IPS-18a (cell line): ENCODE measurements at regions not wholly inside any gene's neighbourhood (a gene's known extent, or its start where the extent isn't known, plus 50 kb on each side); places are given as distances from the start of the nearest gene placed in this dataset.
"Not testable (repeated sequence)": the region's sequence is repeated elsewhere in the genome, so short reads cannot be mapped to it uniquely, and the experiment has no call there.

ENCODE experiments used
- H3K27ac ChIP-seq: one replicate; pipeline ENCODE4 v1.5.1; 2013; ENCODE audit warnings: low read length
- H3K27me3 ChIP-seq: one replicate; pipeline ENCODE4 v1.6.1; 2013; ENCODE audit warnings: mild to moderate bottlenecking, low read length; ENCODE audit not compliant: control insufficient read depth, insufficient read depth
- H3K36me3 ChIP-seq: one replicate; pipeline ENCODE4 v1.6.1; 2013; ENCODE audit warnings: low read depth, low read length; ENCODE audit not compliant: control insufficient read depth
- H3K4me1 ChIP-seq: one replicate; pipeline ENCODE4 v1.6.1; 2013; ENCODE audit warnings: low read depth, low read length; ENCODE audit not compliant: control insufficient read depth
- H3K4me3 ChIP-seq: one replicate; pipeline ENCODE4 v1.5.1; 2013; ENCODE audit warnings: low read length
- H3K9ac ChIP-seq: one replicate; pipeline ENCODE4 v1.6.1; 2013; ENCODE audit warnings: mild to moderate bottlenecking, low read length, moderate library complexity
- H3K9me3 ChIP-seq: one replicate; pipeline ENCODE4 v1.6.1; 2013; ENCODE audit warnings: low read depth, low read length; ENCODE audit not compliant: control insufficient read depth

GRCh38 chr20:30811885-30812671 is 445.4 kb upstream of the DEFB115 start:
- H3K36me3 ChIP-seq = no peaks in the 10 kb centered on the region
- peaks cover 18% of the 10 kb centered on the region for H3K9me3 ChIP-seq
- H3K27me3 ChIP-seq = peaks cover 5% of the 10 kb centered on the region
- H3K4me3 ChIP-seq = no peak overlapping the region
- no peaks in the 10 kb centered on the region for H3K4me1 ChIP-seq
- H3K27ac ChIP-seq = no peak overlapping the region
- H3K9ac ChIP-seq = no peak overlapping the region

GRCh38 chr20:30812739-30813411 is 444.6 kb upstream of the DEFB115 start:
- no peak overlapping the region for H3K27ac ChIP-seq
- H3K4me3 ChIP-seq = no peak overlapping the region
- peaks cover 18% of the 10 kb centered on the region for H3K9me3 ChIP-seq
- H3K9ac ChIP-seq = no peak overlapping the region
- H3K27me3 ChIP-seq = peaks cover 5% of the 10 kb centered on the region
- no peaks in the 10 kb centered on the region for H3K36me3 ChIP-seq
- no peaks in the 10 kb centered on the region for H3K4me1 ChIP-seq

DNA sequence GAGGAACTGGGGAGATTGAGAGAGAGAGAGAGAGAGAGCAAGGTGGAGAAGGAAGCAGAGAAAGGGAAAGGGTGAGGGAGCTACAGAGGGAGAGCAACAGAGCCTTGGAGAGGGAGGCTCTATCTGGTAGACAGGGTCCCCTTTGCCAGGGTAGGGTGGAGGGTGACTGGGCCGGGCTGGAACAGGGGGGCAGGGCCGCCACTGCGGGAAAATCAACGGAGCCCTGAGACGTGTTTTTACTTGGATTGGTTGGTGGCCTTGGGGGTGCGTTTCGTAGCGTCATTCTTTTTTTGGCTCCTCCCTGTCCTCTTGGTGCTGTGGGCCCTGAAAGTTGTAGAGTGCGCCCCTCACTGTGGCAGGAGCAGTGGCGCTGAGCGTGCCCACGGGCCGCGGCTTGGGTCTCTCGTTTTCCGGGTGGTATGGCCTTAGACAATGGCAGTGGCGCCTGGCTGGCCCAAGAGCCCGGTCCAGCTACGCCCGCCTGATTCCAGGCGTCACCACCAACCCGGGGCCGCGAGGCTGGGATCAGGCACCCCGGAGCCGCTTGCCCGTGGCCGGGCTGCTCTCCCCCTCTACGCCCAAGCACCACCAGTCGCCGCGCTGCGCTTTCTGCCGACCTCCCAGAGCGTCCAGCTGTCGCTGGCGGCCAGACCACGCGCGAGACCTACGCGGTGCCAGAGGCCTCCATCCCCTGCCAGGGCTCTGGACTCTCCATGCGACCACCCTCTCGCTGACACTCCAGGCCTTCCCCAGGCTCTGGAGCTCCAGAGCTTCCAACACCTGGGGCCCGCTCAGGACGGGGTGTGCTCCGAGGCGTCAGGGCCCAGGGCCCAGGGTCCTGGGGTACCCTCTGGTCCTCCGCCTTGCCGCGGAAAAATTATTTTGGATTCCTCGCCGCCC is 443.8 kb upstream of the DEFB115 start:
- H3K4me3 ChIP-seq, H3K27me3 ChIP-seq, H3K9ac ChIP-seq, H3K4me1 ChIP-seq, H3K27ac ChIP-seq, H3K36me3 ChIP-seq: not testable (repeated sequence)
- peaks cover 18% of the 10 kb centered on the region for H3K9me3 ChIP-seq

DNA sequence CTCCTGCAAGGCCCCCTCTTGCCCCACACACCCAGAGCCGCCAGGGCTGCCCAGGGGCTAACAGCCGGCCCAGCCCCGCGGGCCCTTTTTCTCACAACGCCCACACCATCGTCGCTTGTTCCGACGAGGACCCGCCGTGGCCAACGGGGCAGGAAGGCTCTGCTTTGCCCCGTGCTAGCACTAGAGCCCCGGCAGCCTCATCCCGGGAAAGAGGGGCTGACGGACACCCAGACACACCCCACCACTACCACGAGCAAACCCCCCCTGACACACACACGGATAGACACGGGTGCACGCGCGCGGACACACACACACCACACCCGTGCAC is 443.2 kb upstream of the DEFB115 start:
- not testable (repeated sequence) for H3K9ac ChIP-seq, H3K4me1 ChIP-seq, H3K27ac ChIP-seq, H3K4me3 ChIP-seq, H3K27me3 ChIP-seq, H3K36me3 ChIP-seq
- H3K9me3 ChIP-seq = peaks cover 18% of the 10 kb centered on the region

DNA sequence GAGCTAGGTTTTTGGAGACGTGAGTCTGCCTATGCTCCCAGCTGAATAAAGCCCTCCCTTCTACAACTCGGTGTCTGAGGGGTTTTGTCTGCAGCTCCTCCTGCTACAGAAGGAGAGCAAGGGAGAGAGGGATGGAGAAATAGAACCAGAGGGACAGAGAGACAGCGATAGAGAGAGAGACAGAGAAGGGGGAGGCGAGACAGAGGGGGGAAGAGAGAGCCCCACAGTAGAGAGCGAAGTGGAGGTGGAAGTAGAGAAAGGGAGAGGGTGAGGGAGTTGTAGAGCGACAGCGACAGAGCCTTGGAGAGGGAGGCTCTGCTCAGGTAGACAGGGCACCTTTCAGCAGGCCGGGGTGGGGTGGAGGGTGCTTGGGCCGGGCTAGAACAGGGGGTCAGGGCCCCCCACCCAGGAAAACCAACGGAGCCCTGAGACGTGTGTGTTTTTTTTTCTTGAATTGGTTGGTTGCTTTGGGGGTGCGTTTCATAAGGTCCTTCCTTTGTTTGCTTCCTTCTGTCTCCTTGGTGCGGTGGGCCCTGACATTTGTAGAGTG is 442.4 kb upstream of the DEFB115 start:
- not testable (repeated sequence) for H3K27ac ChIP-seq, H3K4me3 ChIP-seq, H3K27me3 ChIP-seq, H3K9ac ChIP-seq, H3K36me3 ChIP-seq, H3K4me1 ChIP-seq
- peaks cover 26% of the 10 kb centered on the region for H3K9me3 ChIP-seq

DNA sequence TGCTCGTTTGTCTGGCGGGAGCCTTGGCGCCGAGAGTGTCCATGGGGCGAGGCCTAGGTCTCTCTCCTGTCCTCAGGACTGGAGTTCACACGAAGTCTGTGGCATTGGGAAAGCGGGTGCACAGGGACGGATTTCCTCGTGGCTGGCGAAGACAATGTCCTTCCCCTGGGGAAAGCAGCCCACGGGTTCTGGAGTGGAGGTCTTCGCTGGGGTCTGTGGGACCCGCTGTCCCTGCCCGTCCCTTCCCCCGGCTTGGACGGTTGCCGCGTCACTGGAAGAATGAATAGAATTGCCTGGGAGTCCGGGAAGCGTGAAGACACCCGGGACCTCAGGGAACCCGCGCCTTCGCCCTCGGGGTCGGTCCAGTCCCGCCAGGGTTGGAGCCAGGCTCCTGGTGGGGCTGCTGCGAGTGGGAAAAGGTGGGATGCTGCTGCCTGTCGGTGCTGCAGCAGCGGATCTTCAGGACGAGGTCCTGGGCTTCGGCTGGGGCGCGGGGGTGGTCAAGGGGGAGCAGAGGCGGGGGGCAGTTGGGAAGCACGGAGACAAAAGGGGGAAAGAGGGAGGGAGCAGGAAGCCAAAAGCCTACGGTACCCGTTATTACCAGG is 441.8 kb upstream of the DEFB115 start:
- no peak overlapping the region for H3K4me3 ChIP-seq
- no peak overlapping the region for H3K27ac ChIP-seq
- H3K27me3 ChIP-seq = peaks cover 5% of the 10 kb centered on the region
- no peaks in the 10 kb centered on the region for H3K4me1 ChIP-seq
- no peak overlapping the region for H3K9ac ChIP-seq
- H3K36me3 ChIP-seq = no peaks in the 10 kb centered on the region
- peaks cover 27% of the 10 kb centered on the region for H3K9me3 ChIP-seq

GRCh38 chr20:30816182-30816645 is 441.2 kb upstream of the DEFB115 start:
- peaks cover 28% of the 10 kb centered on the region for H3K9me3 ChIP-seq

DNA sequence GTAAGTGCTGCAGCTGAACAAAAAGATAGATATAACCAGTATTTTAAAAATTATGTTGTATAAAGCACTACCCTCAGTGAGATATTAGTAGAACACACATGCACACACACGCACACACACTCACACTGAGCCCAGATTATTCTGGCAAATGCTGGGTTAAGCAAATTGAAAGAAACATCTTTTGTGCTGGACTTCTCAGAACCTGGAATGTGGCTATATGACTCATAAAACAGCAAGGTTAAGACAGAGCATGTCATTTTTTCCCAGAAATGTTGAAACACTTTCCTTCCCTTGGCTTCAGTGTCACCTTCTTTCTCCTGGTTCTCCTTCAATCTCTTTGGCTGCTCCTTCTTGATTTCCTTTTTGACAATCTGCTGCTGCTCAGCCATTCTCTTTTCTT is 435.8 kb upstream of the DEFB115 start:
- H3K27me3 ChIP-seq = not testable (repeated sequence)

More at GRCh38 chr20:30816182-30816645, 441.2 kb upstream of the DEFB115 start:
- Histone ChIP-seq H3K36me3 (no peaks in the 10 kb centered on the region), H3K9ac (no peak overlapping the region), H3K27ac (no peak overlapping the region), H3K4me3 (no peak overlapping the region), H3K4me1 (no peaks in the 10 kb centered on the region), H3K27me3 (peaks cover 5% of the 10 kb centered on the region)

GRCh38 chr20:30824666-30825065 is 432.8 kb upstream of the DEFB115 start:
- not testable (repeated sequence) for H3K36me3 ChIP-seq
- peaks cover 50% of the 10 kb centered on the region for H3K9me3 ChIP-seq

More for the DNA sequence above, 435.8 kb upstream of the DEFB115 start:
- not testable (repeated sequence) for H3K4me3 ChIP-seq, H3K9ac ChIP-seq, H3K4me1 ChIP-seq, H3K36me3 ChIP-seq, H3K27ac ChIP-seq
- peaks cover 43% of the 10 kb centered on the region for H3K9me3 ChIP-seq

DNA sequence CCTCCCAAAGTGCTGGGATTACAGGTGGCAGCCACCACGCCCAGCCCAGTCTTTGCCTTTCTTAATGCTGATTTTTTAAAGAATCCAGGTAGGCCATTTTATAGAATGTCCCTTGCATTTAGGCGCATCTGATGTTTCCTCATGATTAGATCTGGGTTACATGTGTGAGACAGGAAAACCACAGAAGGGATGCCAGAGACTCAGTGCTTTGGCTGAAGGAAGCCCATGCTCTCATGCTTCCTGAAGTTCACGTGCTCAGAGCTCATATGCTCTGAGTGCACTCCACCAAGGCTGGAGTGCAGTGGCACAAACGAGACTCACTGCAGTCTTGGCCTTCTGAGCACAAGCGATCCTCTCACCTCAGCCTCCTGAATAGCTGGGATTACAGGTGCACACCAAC is 411.5 kb upstream of the DEFB115 start:
- H3K4me1 ChIP-seq, H3K9me3 ChIP-seq, H3K27me3 ChIP-seq, H3K27ac ChIP-seq, H3K36me3 ChIP-seq, H3K9ac ChIP-seq, H3K4me3 ChIP-seq: not testable (repeated sequence)

More at GRCh38 chr20:30824666-30825065, 432.8 kb upstream of the DEFB115 start:
- not testable (repeated sequence) for H3K9ac ChIP-seq, H3K27me3 ChIP-seq, H3K4me3 ChIP-seq, H3K27ac ChIP-seq, H3K4me1 ChIP-seq

- H3K27ac ChIP-seq, H3K36me3 ChIP-seq, H3K27me3 ChIP-seq, H3K4me3 ChIP-seq, H3K4me1 ChIP-seq, H3K9ac ChIP-seq: not testable (repeated sequence)
- peaks cover 21% of the 10 kb centered on the region for H3K9me3 ChIP-seq
Measured at GRCh38 chr20:30868271-30868670, 389.2 kb upstream of the DEFB115 start.
